HG03571 (cell line): ENCODE measurements at regions not wholly inside any gene's neighbourhood (a gene's known extent, or its start where the extent isn't known, plus 50 kb on each side); places are given as distances from the start of the nearest gene placed in this dataset.

Experiments used
- ATAC-seq: cut with Tn5 transposase; IDR thresholded peaks from one replicate; pipeline ENCODE4 v1.9.1; 2021; ENCODE audit not compliant: unreplicated experiment

DNA sequence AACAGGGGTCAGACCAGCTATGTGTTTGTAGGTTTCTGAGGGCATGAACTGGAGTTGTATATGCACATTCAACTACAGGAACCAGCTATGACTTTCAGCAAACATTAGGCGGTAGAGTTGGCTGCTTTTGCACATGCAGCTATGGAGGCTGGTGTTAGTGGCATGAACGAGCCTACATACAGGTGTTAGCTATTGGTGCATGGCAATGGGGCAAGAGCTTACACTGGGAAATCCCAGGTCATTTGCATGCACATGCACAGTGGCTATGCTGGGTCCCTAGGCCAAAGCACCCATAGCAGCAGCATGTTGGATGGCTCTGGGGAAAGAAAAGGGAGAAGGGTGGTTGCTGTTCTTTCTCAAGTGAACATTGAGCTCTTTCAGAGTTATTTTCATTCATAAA is 1018.5 kb upstream of the PHF14 start:
- ATAC-seq = no peak

- no peak for ATAC-seq
Measured at GRCh38 chr7:9958486-9958885, 1015.2 kb upstream of the PHF14 start.

DNA sequence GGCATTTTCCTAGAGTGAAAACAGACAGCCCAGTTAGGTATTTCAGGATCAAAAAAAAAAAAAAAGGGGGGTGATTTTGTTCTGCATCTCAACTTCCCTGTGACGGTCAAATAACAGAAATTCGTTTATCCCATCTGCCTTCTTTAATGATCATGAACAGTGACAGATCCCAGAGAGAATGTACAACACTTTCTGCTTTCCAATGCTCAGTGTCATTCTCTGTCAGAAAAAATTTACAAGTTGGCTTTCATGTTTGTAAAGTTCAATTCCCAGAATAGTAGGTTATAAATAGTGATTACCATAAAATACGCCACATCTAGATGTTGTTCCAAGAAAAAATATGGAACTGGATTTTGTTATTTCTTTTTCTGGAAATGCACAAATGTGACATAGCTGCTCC is 1013.2 kb upstream of the PHF14 start:
- no peak for ATAC-seq

- ATAC-seq = no peak
Measured at GRCh38 chr7:9961161-9961922, 1012.3 kb upstream of the PHF14 start.

DNA sequence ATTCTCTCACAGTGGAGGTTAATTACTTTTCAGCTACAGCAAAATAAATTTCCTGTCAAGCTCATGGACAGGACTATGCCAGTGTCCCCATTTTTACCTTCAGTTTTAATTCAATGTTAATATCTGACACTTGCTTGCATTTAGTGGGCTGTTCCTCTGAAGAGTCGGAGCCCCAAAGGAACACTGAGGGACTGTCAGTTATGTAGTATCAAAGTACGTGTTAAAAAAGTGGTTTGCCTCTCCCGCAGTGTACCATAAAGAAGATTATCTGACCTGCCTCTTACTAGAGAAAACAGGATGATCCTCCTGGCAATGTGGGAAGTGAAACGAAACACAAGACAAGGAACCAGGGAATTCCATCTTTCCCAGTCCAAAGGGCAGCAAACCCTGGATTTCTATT is 1010.9 kb upstream of the PHF14 start:
- ATAC-seq = no peak

DNA sequence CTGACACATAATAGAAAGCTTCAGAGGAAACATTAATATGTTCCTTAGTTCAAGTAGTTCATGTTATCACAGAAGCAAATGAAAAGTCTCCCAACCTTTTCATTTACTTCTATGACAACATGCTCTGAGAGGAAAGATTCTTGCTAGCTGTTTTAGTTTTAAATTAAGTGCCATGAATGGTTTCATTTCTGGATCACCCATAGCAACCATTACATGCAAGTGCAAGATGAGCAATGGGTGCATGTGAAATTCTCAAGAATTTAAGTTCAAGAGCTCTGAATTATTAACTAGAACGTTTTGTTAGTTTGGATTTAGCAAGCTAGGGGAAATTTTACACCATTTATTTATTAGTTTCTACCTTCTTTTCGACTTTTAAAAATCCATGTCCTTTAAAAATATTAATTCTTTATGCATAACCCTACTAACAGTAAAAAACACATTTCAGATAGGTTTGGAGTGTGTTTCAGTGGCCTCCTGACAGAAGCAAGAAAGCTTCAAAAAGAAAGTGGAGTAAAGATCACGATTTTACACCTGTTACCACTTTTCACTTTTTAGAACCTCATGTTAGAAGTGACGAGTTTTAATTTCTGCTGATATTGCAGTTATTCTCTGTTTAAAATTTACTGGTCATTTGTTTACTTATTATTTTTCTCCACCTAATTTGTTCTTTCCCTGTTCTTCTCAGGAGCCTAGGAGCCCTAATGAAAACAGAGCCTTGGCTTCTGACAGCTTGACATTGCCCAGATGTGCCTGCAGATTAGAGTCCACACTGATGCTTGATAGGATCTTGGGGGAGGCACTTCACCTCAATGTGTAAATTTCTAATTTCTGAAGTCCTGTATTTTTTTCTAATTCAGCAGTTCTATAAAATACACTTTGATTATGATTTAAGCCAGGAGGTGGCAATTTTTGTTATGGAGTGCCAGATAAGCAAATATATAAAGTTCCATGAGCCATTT is 995.3 kb upstream of the PHF14 start:
- no peak for ATAC-seq

- no peak for ATAC-seq
Measured at GRCh38 chr7:9981742-9982349, 991.8 kb upstream of the PHF14 start.

GRCh38 chr7:9983048-9983447 is 990.6 kb upstream of the PHF14 start:
- ATAC-seq = no peak

- ATAC-seq = no peak
Measured at GRCh38 chr7:10015687-10016086, 958.0 kb upstream of the PHF14 start.

GRCh38 chr7:10022480-10022879 is 951.2 kb upstream of the PHF14 start:
- ATAC-seq = no peak

DNA sequence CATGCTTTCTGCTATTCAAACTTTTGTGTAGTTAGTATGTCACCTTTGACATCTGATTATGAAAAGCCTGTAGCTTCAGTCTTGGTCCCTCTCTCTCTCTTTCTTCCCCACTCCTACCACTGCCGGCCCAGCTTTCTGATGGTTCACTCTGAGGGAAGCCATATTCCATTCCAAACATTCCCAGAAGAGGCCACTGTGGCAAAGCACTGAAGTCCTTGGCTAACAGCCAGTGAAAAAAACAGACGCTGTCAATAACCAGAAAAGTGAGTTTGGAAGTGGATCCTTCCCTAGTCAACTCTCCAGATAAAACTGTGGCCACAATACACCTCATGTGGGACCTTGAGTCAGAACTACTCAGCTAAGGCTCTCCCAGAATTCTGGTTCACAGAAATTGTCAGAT is 950.7 kb upstream of the PHF14 start:
- no peak for ATAC-seq

DNA sequence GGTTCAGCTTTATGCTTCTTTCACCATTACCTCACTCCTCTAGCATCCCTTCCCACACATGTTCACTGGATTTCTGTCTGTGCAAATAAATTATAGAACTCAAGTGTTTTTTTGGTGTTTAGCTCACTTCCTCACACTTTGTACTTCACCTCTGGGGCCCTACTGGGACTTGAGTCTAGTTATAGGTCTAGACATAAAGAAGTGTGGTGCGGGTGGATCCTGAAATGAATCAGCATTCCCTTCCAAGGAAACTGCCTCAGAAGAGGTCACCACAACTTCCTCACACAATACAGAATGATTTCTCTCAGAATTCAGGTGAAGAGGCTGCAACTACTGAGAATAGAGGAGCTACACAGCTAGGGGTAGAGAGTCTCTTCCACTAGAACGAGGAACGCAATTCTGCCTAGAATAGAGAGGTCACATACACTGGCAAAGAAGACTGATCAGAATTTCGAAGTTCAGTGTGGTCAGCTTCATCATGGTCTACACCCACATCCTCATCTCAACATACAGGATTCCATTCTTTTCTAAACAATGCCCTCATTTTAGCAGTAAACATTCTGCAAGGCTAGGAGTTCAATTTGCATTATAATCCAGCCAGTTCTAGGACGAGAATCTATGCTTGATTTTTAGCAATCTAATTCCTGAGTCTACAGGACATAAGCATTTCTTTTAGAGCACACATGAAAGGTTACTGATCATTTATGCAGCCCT is 938.7 kb upstream of the PHF14 start:
- ATAC-seq = no peak

- ATAC-seq = no peak
Measured at GRCh38 chr7:10036693-10037092, 937.0 kb upstream of the PHF14 start.

DNA sequence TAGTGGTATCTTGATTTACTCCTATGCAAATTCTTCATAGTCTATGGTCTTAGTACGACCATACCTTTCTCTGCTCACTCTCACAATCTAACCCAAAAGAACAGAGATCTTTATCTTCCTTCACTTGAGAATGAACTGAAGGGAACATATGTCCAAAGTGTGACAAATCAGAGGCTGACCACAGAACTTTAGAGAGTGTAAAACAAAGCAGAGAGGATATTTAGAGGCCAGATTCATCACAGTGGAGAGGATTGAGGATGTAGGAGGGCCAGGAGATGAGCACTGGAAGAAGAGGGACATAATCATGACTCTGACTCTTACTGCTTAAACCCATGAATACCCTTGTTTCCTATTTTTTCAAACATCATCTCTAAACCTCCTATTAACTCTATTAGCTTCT is 935.3 kb upstream of the PHF14 start:
- no peak for ATAC-seq

GRCh38 chr7:10040674-10041073 is 933.0 kb upstream of the PHF14 start:
- no peak for ATAC-seq

DNA sequence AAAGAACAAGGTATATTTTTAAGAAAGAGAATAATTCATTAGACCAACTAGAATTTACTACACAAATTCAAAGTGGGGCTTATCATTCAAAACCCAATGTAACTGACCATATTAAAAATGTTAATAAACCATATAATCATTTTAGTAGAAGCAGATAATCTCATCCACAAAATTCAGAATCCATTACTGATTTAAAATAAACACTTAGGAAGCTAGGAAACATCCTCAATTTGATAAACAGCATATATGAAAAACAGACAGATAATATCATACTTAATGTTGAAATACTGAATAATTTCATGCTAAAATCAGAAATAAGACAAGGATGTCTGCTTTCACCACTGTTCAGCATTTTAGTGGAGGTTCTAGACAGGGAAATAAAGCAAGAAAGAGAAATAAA is 902.8 kb upstream of the PHF14 start:
- no peak for ATAC-seq

DNA sequence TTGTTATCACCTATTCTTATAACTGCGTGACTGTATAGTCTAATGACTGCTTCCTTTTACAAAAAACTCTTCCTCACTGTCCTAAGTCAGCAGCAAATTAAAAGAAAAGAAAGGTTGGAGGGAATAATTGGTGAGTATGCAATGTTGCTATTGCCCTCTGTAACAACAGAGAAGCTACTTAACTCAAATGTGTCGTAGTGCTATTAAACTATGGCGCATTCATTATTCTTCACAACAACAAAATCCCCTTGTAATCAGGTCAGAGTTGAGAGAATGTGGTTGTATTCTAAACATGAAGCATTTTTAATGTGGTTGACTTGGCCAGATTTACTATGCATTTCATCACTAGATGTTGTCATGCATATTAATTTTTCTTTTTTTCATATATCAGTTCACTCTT is 897.8 kb upstream of the PHF14 start:
- ATAC-seq = no peak

GRCh38 chr7:10076660-10077300 is 896.9 kb upstream of the PHF14 start:
- ATAC-seq = no peak

- ATAC-seq = no peak
Measured at GRCh38 chr7:10079572-10079971, 894.1 kb upstream of the PHF14 start.

DNA sequence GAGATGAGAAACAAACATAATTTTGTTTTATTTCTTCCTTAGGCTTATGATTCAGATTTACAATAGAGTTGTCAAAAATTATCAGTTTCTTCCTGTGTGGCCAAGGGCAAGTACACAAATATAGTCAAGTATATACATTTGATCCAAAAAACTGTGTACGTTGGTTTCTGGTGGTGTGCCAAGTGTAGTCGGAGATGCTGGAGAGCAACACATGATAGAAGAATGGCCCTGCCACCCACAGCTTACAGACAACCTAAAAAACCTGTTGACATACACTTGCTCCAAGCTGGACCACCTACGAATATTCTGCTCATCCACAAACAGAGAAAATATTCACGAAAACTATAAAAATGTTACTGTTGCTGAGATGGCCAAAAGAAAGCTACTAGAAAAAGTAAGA is 890.8 kb upstream of the PHF14 start:
- no peak for ATAC-seq

GRCh38 chr7:10083766-10084165 is 889.9 kb upstream of the PHF14 start:
- no peak for ATAC-seq
